ENCODE measurements at regions not wholly inside any gene's neighbourhood (a gene's known extent, or its start where the extent isn't known, plus 50 kb on each side); places are given as distances from the start of the nearest gene placed in this dataset.
"Not testable (repeated sequence)": the region's sequence is repeated elsewhere in the genome, so short reads cannot be mapped to it uniquely, and the experiment has no call there.

- TF ChIP-seq CTCF, POLR2A, EP300 (IDR thresholded peaks at IDR 0.05): not testable (repeated sequence)
Observed at GRCh38 chr1:194738843-194739242, 1552.4 kb upstream of the B3GALT2 start.
